ENCODE measurements at regions not wholly inside any gene's neighbourhood (a gene's known extent, or its start where the extent isn't known, plus 50 kb on each side); places are given as distances from the start of the nearest gene placed in this dataset.

DNA sequence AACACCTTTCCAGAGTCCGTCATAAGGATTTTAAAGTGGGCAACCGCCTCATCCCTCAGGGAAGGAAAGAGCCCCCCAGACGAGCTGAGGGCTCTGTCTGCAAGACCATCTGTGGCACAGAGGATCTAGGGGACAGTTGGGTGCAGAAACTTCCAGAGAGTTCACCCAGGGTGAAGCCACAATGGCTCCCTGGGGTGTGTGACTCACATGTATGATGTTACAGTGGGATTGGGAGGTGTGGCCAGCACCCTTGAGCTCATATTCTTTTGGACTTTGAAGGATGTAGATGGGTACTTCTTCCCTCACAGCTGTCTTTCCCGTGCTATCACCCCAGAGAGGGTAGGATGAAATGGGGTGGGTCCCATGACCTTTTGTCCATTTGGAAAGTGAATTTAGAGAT is 95.5 kb downstream of the NCR2 start:
- TF ChIP-seq, protein P1, sequence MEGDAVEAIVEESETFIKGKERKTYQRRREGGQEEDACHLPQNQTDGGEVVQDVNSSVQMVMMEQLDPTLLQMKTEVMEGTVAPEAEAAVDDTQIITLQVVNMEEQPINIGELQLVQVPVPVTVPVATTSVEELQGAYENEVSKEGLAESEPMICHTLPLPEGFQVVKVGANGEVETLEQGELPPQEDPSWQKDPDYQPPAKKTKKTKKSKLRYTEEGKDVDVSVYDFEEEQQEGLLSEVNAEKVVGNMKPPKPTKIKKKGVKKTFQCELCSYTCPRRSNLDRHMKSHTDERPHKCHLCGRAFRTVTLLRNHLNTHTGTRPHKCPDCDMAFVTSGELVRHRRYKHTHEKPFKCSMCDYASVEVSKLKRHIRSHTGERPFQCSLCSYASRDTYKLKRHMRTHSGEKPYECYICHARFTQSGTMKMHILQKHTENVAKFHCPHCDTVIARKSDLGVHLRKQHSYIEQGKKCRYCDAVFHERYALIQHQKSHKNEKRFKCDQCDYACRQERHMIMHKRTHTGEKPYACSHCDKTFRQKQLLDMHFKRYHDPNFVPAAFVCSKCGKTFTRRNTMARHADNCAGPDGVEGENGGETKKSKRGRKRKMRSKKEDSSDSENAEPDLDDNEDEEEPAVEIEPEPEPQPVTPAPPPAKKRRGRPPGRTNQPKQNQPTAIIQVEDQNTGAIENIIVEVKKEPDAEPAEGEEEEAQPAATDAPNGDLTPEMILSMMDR (IDR thresholded peaks at IDR 0.05; ENCODE audit: low read depth, low read length): no peak
- no peak for TF ChIP-seq EZH2phosphoT487 (IDR thresholded peaks at IDR 0.05; ENCODE audit: low read depth)

All from OCI-LY3 (cell line).